ENCODE measurements at regions not wholly inside any gene's neighbourhood (a gene's known extent, or its start where the extent isn't known, plus 50 kb on each side); places are given as distances from the start of the nearest gene placed in this dataset.

DNA sequence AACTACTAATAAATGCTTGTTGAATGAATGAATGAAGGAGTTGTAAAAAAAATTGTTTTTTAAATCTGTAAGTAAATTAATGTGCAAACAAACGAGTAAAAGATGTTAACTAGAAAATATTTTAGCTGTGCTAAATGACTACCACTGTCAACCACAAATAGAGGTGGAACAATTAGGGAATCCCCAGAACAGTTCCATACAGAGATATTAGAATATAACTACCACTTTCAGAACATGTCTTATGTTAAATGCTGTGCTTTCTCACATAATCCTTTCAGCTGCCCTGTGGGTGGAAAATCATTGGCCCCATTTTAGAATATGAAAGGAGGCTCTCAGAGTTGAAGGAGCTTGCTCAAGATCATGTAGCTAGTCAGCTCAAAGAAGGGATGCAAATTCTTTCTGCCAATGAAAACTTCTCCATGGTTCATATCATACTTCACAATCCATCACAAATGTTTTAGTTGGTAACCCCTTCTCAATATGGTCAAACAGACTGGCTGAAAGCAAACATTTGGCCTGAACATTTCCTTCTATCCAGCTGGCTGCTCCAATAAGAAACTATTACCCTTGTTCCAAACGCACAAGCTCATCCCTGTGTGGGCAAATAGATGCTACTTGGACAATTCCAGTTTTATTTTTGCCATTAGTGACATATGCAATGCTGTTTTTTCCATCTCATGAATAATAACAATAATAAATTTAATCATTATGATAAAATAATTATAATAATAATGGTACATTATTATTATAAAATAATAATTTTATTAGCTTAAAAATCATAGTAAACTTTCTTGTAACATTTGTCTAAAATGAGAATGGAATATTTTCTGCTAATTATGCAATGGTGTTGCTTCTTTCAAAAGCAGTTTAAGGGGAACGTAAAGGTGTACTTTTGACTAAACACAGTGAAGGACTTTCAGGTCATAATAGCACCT lies 290.4 kb upstream of the STT3B start:
- TF ChIP-seq, protein P1, sequence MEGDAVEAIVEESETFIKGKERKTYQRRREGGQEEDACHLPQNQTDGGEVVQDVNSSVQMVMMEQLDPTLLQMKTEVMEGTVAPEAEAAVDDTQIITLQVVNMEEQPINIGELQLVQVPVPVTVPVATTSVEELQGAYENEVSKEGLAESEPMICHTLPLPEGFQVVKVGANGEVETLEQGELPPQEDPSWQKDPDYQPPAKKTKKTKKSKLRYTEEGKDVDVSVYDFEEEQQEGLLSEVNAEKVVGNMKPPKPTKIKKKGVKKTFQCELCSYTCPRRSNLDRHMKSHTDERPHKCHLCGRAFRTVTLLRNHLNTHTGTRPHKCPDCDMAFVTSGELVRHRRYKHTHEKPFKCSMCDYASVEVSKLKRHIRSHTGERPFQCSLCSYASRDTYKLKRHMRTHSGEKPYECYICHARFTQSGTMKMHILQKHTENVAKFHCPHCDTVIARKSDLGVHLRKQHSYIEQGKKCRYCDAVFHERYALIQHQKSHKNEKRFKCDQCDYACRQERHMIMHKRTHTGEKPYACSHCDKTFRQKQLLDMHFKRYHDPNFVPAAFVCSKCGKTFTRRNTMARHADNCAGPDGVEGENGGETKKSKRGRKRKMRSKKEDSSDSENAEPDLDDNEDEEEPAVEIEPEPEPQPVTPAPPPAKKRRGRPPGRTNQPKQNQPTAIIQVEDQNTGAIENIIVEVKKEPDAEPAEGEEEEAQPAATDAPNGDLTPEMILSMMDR (IDR thresholded peaks at IDR 0.05; ENCODE audit: borderline replicate concordance, control extremely low read depth, extremely low read depth, insufficient read depth, missing control alignments), result no peak
- in situ Hi-C loops (cut with MboI; ENCODE audit: low sequenced_read_pairs, unreplicated experiment), result no loop called here
- no peak for DNase-seq (ENCODE audit: low spot score)

DNA sequence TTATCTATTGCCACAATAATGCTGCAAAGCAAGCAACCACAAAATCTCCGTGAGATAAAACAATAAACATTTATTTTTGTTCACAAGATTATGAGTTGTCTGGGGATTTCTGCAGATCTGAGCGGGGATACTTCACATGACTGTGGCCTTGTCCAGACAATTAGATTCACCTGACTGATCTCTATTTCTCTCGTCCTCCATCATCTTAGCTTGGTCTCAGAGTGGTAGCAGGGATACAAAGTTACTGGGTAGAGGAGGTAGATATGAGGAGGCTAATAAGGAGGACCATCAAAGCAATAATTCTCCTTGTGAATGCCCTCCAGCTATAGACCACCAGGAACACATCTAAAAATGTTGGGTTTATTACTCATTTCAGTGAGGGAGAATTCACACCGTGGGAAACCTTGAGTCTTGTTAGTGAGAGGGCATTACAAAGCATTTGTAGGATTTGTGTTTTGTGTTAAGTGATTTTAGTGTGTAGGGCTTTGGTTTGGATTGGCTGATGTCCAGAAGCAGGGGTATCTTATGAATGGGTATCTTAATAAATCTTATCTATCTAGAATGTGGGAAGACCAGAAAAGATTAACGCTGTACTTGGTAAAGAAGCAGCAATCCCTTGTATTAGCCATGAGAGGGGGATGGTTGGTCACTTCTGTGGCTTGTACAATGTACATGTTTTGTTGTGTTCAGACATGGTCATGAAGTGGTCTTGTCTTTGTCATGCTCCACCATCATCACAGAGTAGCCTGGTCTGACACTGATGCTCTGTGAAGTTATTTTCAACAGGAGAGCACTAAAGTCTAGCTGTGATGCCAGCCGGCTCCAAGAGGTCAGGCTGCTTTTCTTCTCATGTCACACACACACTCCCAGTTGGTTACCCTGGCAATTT lies 287.6 kb upstream of the STT3B start:
- TF ChIP-seq, protein P1 (IDR thresholded peaks at IDR 0.05; ENCODE audit: borderline replicate concordance, control extremely low read depth, extremely low read depth, insufficient read depth, missing control alignments), result no peak
- DNase-seq (ENCODE audit: low spot score), result no peak
- in situ Hi-C loops (cut with MboI; ENCODE audit: low sequenced_read_pairs, unreplicated experiment), result no loop called here

DNA sequence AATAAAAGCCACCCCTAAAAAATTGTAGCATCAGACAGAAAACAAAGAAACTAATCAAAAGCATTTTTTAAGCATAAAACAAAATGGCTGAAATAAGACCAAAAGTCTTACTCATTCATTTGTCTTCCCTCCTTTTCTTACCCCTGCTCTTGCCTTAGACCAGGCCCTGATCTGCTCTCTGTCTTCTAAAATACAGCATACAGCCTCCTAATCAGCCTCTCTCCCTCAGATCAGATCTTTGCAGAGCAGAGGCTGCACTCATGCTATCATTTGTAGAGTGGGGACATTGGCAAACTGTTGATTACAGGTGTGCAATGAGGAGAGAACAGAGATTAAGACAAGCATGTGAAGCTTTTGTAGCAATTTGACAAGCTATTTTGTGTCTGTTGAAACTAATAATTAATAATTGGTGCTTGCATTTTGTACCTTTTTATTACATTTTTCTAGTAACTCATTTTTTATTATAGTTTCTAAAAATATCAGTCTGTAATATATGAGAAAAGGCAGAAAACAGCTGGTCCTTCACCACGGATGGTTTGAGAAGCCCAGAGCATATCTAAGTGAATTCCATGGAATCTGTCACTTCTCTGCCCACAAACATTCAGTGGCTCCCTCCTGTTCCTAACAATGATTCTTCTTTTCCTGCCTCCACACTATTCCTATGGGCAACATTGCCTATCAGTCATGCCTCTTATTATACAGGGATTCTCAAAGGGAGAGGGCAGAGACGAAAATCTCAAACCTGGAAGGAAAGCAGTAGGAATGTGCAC lies 286.2 kb upstream of the STT3B start:
- DNase-seq (ENCODE audit: low spot score), result no peak
- in situ Hi-C loops (cut with MboI; ENCODE audit: low sequenced_read_pairs, unreplicated experiment), result no loop called here
- TF ChIP-seq, protein P1 (IDR thresholded peaks at IDR 0.05; ENCODE audit: borderline replicate concordance, control extremely low read depth, extremely low read depth, insufficient read depth, missing control alignments), result no peak

DNA sequence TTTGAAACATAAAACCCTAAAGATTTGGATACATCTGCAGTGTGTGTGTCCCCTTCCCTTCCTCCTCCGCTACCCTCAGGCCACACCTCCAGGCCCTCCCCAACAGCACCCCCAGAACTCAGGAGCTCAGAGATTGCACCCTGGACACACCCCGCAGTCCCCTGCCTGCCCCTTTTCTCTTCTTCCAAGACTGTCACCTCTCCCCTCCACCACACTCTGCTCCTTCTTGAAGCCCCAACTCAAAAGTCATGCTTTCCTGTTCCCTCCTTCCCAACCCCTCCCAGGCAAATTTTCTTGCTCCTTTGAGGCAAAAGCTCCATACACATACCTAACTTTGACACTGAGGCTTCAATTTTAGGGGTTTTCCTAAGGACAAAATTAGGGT lies 285.7 kb upstream of the STT3B start:
- in situ Hi-C loops (cut with MboI; ENCODE audit: low sequenced_read_pairs, unreplicated experiment), result no loop called here

DNA sequence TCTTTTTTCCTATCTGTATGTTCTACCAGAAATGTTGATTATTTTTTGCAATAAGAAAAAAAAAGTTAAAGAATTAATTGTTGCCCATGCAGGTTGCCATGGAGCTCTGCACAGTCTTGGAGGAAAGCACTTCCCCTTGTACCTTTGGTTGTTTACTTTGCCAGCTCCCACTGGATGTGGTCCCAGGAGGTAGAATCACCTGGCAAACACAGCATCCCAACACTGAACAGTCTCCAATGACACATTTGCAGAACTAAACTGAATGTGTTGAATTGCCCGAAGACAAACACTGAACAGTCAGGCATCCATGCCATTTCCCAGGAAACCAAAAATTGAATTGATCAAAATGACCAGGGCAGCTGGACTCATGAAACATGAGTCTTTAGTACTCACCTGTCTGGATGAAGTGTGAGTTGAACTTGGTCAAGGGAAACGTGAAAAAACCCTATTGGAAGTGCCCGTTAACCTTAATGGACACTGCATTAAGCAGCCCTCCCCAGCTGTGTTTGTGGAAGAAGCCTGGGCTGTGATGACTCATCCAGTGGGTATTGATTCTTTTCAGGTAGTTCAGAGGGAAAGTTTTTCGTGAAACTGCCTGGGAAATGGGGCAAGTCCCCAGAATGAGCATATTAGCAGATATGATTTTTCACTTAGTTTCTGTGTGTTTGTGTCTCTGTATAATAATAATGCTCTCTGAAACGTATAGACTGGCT lies 284.7 kb upstream of the STT3B start:
- no peak for DNase-seq (ENCODE audit: low spot score)
- TF ChIP-seq, protein P1 (IDR thresholded peaks at IDR 0.05; ENCODE audit: borderline replicate concordance, control extremely low read depth, extremely low read depth, insufficient read depth, missing control alignments), result no peak
- in situ Hi-C loops (cut with MboI; ENCODE audit: low sequenced_read_pairs, unreplicated experiment), result no loop called here

More for the DNA sequence above, 285.7 kb upstream of the STT3B start:
- no peak for DNase-seq (ENCODE audit: low spot score)
- TF ChIP-seq, protein P1 (IDR thresholded peaks at IDR 0.05; ENCODE audit: borderline replicate concordance, control extremely low read depth, extremely low read depth, insufficient read depth, missing control alignments), result no peak

Measured in GM13976 (cell line).